ENCODE measurements at regions not wholly inside any gene's neighbourhood (a gene's known extent, or its start where the extent isn't known, plus 50 kb on each side); places are given as distances from the start of the nearest gene placed in this dataset.

DNA sequence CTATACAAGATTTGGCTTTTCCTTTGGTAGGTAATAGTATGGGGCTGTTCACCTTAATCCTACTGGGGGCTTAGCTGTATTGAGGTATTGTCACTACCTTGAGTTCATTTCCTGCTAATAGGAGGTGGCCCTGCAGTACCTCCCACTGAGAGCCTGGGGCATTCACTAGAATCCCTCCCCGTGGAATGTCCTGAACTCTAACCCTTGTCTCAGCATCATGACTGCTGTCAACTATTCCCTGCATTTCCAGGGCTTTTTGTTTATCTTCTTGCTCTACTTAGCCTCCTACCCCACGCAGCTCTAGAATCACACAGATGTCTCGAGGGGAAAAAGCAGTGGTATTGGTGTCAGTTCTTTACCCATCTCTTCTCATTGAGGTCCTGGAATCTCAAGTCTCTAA is 542.3 kb downstream of the METTL4 start:
- Histone ChIP-seq H3K36me3 (replicated peaks in 1 of 2; ENCODE audit: control insufficient read depth in 1 of 2, insufficient read depth in 2 of 2, low read length in 1 of 2) (no peaks in the 10 kb centered on the region), H3K79me2 (ENCODE audit: insufficient read depth) (no peaks in the 10 kb centered on the region), H3K4me1 (ENCODE audit: control insufficient read depth in 1 of 2, insufficient read depth in 2 of 2, low read depth in 1 of 2, low read length in 1 of 2) (no peaks in the 10 kb centered on the region), H3K27ac (ENCODE audit: low read depth in 2 of 2, low read length in 1 of 2) (no peak overlapping the region), H3K9me2 (no peaks in the 10 kb centered on the region), H2AFZ (ENCODE audit: low read depth) (no peak overlapping the region), H3K27me3 (ENCODE audit: insufficient read depth) (no peaks in the 10 kb centered on the region), H3K9ac (no peak overlapping the region), H4K20me1 (ENCODE audit: insufficient read depth) (no peaks in the 10 kb centered on the region), H3K4me2 (no peak overlapping the region), H3K4me3 (ENCODE audit: low read depth in 2 of 2, low read length in 1 of 2) (no peak overlapping the region), H3F3A (replicated peaks; ENCODE audit: insufficient read depth) (no peaks in the 10 kb centered on the region), H3K9me3 (no peaks in the 10 kb centered on the region)
- 0% methylated on average over 3 of the region's 3 CpGs for WGBS (ENCODE audit: low lambda C conversion rate)
- no peak for TF ChIP-seq GATA2 (CRISPR knock-in tag; IDR thresholded peaks at IDR 0.05)
- no peak for TF ChIP-seq FOXM1 (IDR thresholded peaks at IDR 0.05; ENCODE audit: low read depth)
- no peak for TF ChIP-seq RXRA (IDR thresholded peaks at IDR 0.05; ENCODE audit: borderline replicate concordance, low read depth)
- no peak for TF ChIP-seq POLR2AphosphoS5 (IDR thresholded peaks at IDR 0.05; ENCODE audit: low read depth, low read length)
- TF ChIP-seq EZH2phosphoT487 (IDR thresholded peaks at IDR 0.05; ENCODE audit: borderline replicate concordance, low read depth) = no peak
- TF ChIP-seq TAF1 (IDR thresholded peaks at IDR 0.05; ENCODE audit: borderline replicate concordance, low read depth, low read length) = no peak
- TF ChIP-seq MEF2A (IDR thresholded peaks at IDR 0.05; ENCODE audit: borderline replicate concordance, low read depth) = no peak
- no peak for TF ChIP-seq TEAD4 (IDR thresholded peaks at IDR 0.05; ENCODE audit: borderline replicate concordance, insufficient read depth)
- TF ChIP-seq SIN3A (IDR thresholded peaks at IDR 0.05; ENCODE audit: borderline replicate concordance, low read depth, low read length) = no peak
- TF ChIP-seq, protein P1, sequence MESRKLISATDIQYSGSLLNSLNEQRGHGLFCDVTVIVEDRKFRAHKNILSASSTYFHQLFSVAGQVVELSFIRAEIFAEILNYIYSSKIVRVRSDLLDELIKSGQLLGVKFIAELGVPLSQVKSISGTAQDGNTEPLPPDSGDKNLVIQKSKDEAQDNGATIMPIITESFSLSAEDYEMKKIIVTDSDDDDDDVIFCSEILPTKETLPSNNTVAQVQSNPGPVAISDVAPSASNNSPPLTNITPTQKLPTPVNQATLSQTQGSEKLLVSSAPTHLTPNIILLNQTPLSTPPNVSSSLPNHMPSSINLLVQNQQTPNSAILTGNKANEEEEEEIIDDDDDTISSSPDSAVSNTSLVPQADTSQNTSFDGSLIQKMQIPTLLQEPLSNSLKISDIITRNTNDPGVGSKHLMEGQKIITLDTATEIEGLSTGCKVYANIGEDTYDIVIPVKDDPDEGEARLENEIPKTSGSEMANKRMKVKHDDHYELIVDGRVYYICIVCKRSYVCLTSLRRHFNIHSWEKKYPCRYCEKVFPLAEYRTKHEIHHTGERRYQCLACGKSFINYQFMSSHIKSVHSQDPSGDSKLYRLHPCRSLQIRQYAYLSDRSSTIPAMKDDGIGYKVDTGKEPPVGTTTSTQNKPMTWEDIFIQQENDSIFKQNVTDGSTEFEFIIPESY (IDR thresholded peaks at IDR 0.05; ENCODE audit: borderline replicate concordance, low read depth) = no peak
- TF ChIP-seq RCOR1 (IDR thresholded peaks at IDR 0.05; ENCODE audit: low read length) = no peak
- TF ChIP-seq, protein P2, sequence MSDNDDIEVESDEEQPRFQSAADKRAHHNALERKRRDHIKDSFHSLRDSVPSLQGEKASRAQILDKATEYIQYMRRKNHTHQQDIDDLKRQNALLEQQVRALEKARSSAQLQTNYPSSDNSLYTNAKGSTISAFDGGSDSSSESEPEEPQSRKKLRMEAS (IDR thresholded peaks at IDR 0.05; ENCODE audit: low read depth) = no peak
- TF ChIP-seq FOSL2 (IDR thresholded peaks at IDR 0.05; ENCODE audit: borderline replicate concordance, low read depth) = no peak
- ChIA-PET CTCF (interaction anchor here (1.0 kb wide), 1 partner anchor 76 kb away, joined by 3 read pairs; no protein-coding TSS in a partner anchor), POLR2A (no interaction called here)
- DNase-seq = no peak

DNA sequence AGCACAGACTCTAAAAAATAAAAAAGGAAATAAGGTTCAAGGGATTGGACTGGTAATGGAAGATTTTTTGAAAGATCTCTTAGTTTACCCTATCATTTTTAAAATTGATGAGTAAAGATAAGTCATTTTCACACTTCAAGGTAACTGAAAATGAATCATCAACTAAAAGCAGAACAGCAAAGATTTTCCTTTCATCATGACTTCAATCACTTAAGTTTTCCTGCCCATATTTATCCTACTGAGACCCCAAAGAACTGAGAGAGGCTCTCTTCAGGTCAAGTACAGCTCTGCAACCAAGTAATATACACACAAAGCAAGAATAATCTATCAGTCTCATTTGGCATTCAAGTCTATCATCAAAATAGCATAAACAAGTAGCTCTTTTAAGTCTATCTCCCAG is 540.7 kb downstream of the METTL4 start:
- ChIA-PET POLR2A (no interaction called here), CTCF (no interaction called here)
- no peak overlapping the region for H2AFZ ChIP-seq (ENCODE audit: low read depth)
- DNase-seq = no peak
- no peak overlapping the region for H3K9ac ChIP-seq
- no peaks in the 10 kb centered on the region for H3K9me2 ChIP-seq
- no peaks in the 10 kb centered on the region for H3K4me1 ChIP-seq (ENCODE audit: control insufficient read depth in 1 of 2, insufficient read depth in 2 of 2, low read depth in 1 of 2, low read length in 1 of 2)
- no peak overlapping the region for H3K4me2 ChIP-seq
- H3K27me3 ChIP-seq (ENCODE audit: insufficient read depth) = no peaks in the 10 kb centered on the region
- H3K36me3 ChIP-seq (replicated peaks in 1 of 2; ENCODE audit: control insufficient read depth in 1 of 2, insufficient read depth in 2 of 2, low read length in 1 of 2) = no peaks in the 10 kb centered on the region
- H3K9me3 ChIP-seq = no peaks in the 10 kb centered on the region
- H3K4me3 ChIP-seq (ENCODE audit: low read depth in 2 of 2, low read length in 1 of 2) = no peak overlapping the region
- H3K27ac ChIP-seq (ENCODE audit: low read depth in 2 of 2, low read length in 1 of 2) = no peak overlapping the region
- H4K20me1 ChIP-seq (ENCODE audit: insufficient read depth) = no peaks in the 10 kb centered on the region
- no peaks in the 10 kb centered on the region for H3F3A ChIP-seq (replicated peaks; ENCODE audit: insufficient read depth)
- H3K79me2 ChIP-seq (ENCODE audit: insufficient read depth) = no peaks in the 10 kb centered on the region
- TF ChIP-seq JUND (IDR thresholded peaks at IDR 0.05) (no peak), TAF1 (IDR thresholded peaks at IDR 0.05; ENCODE audit: borderline replicate concordance, low read depth, low read length) (no peak), YY1 (IDR thresholded peaks at IDR 0.05; ENCODE audit: low read depth) (no peak), SIN3A (IDR thresholded peaks at IDR 0.05; ENCODE audit: borderline replicate concordance, low read depth, low read length) (no peak), POLR2AphosphoS5 (IDR thresholded peaks at IDR 0.05; ENCODE audit: low read depth, low read length) (no peak)
- TF ChIP-seq, protein P3, sequence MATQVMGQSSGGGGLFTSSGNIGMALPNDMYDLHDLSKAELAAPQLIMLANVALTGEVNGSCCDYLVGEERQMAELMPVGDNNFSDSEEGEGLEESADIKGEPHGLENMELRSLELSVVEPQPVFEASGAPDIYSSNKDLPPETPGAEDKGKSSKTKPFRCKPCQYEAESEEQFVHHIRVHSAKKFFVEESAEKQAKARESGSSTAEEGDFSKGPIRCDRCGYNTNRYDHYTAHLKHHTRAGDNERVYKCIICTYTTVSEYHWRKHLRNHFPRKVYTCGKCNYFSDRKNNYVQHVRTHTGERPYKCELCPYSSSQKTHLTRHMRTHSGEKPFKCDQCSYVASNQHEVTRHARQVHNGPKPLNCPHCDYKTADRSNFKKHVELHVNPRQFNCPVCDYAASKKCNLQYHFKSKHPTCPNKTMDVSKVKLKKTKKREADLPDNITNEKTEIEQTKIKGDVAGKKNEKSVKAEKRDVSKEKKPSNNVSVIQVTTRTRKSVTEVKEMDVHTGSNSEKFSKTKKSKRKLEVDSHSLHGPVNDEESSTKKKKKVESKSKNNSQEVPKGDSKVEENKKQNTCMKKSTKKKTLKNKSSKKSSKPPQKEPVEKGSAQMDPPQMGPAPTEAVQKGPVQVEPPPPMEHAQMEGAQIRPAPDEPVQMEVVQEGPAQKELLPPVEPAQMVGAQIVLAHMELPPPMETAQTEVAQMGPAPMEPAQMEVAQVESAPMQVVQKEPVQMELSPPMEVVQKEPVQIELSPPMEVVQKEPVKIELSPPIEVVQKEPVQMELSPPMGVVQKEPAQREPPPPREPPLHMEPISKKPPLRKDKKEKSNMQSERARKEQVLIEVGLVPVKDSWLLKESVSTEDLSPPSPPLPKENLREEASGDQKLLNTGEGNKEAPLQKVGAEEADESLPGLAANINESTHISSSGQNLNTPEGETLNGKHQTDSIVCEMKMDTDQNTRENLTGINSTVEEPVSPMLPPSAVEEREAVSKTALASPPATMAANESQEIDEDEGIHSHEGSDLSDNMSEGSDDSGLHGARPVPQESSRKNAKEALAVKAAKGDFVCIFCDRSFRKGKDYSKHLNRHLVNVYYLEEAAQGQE (IDR thresholded peaks at IDR 0.05; ENCODE audit: low read depth, low read length) = no peak
- TF ChIP-seq, protein P2 (IDR thresholded peaks at IDR 0.05; ENCODE audit: low read depth) = no peak

Measured in SK-N-SH (cell line).